ENCODE measurements at regions not wholly inside any gene's neighbourhood (a gene's known extent, or its start where the extent isn't known, plus 50 kb on each side); places are given as distances from the start of the nearest gene placed in this dataset.

GRCh38 chr14:104420990-104421389 is 158.6 kb upstream of the C14orf180 start (continued):
- TF ChIP-seq REST (IDR thresholded peaks at IDR 0.05; ENCODE audit: unreplicated experiment) (no peak), STAT1 (IDR thresholded peaks at IDR 0.05; ENCODE audit: unreplicated experiment) (no peak)

- Mint-ChIP-seq H3K27ac (no peak overlapping the region), H3K27me3 (ENCODE audit: insufficient read depth, low read depth, poor library complexity) (peaks cover 11% of the 10 kb centered on the region), H3K4me3 (no peak overlapping the region), H3K36me3 (ENCODE audit: low read depth) (no peaks in the 10 kb centered on the region), H3K4me1 (peaks cover 14% of the 10 kb centered on the region), H3K9me3 (no peaks in the 10 kb centered on the region)
- no peak overlapping the region for H3K4me3 ChIP-seq
- H3K9me2 ChIP-seq (ENCODE audit: insufficient read depth): no peaks in the 10 kb centered on the region
- H2AFZ ChIP-seq: no peak overlapping the region
- H3K36me3 ChIP-seq (ENCODE audit: insufficient read depth): no peaks in the 10 kb centered on the region
- 0 out of 2 replicates have a peak, but pooled peaks cover 3% of the 10 kb centered on the region for H3K4me1 ChIP-seq (ENCODE audit: insufficient read depth)
- no peaks in the 10 kb centered on the region for H3F3A ChIP-seq (replicated peaks; ENCODE audit: low read depth)
- DNase-seq (ENCODE audit: low spot score): no peak
- H3K27me3 ChIP-seq (ENCODE audit: insufficient read depth): no peaks in the 10 kb centered on the region
- H3K4me2 ChIP-seq: no peak overlapping the region
- no peak for ATAC-seq
- no peak overlapping the region for H3K27ac ChIP-seq (ENCODE audit: low read depth)
- H4K20me1 ChIP-seq (replicated peaks; ENCODE audit: insufficient read depth): no peaks in the 10 kb centered on the region
- no peaks in the 10 kb centered on the region for H3K79me2 ChIP-seq (replicated peaks; ENCODE audit: insufficient read depth)
- TF ChIP-seq REST (IDR thresholded peaks at IDR 0.05; ENCODE audit: unreplicated experiment): no peak
- no peak for TF ChIP-seq CREB1 (CRISPR knock-in tag; IDR thresholded peaks at IDR 0.05; ENCODE audit: low read depth)
- TF ChIP-seq STAT1 (IDR thresholded peaks at IDR 0.05; ENCODE audit: unreplicated experiment): no peak
- no peak for TF ChIP-seq EZH2phosphoT487 (IDR thresholded peaks at IDR 0.05; ENCODE audit: unreplicated experiment)
- TF ChIP-seq, protein P1, sequence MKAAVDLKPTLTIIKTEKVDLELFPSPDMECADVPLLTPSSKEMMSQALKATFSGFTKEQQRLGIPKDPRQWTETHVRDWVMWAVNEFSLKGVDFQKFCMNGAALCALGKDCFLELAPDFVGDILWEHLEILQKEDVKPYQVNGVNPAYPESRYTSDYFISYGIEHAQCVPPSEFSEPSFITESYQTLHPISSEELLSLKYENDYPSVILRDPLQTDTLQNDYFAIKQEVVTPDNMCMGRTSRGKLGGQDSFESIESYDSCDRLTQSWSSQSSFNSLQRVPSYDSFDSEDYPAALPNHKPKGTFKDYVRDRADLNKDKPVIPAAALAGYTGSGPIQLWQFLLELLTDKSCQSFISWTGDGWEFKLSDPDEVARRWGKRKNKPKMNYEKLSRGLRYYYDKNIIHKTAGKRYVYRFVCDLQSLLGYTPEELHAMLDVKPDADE (IDR thresholded peaks at IDR 0.05): no peak
- no peak for TF ChIP-seq ZNF114 (CRISPR knock-in tag; IDR thresholded peaks at IDR 0.05)
- no peak for TF ChIP-seq ZNF331 (CRISPR knock-in tag; IDR thresholded peaks at IDR 0.05; ENCODE audit: low read depth)
- no peak for TF ChIP-seq NANOG (IDR thresholded peaks at IDR 0.05; ENCODE audit: borderline replicate concordance)
- TF ChIP-seq, protein P2, sequence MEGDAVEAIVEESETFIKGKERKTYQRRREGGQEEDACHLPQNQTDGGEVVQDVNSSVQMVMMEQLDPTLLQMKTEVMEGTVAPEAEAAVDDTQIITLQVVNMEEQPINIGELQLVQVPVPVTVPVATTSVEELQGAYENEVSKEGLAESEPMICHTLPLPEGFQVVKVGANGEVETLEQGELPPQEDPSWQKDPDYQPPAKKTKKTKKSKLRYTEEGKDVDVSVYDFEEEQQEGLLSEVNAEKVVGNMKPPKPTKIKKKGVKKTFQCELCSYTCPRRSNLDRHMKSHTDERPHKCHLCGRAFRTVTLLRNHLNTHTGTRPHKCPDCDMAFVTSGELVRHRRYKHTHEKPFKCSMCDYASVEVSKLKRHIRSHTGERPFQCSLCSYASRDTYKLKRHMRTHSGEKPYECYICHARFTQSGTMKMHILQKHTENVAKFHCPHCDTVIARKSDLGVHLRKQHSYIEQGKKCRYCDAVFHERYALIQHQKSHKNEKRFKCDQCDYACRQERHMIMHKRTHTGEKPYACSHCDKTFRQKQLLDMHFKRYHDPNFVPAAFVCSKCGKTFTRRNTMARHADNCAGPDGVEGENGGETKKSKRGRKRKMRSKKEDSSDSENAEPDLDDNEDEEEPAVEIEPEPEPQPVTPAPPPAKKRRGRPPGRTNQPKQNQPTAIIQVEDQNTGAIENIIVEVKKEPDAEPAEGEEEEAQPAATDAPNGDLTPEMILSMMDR (conservative IDR thresholded peaks at IDR 0.05; ENCODE audit: low read depth in 2 of 2): no peak
Measured at GRCh38 chr14:104421401-104421821, 158.2 kb upstream of the C14orf180 start.

Measured in GM23338 (cell line).